G401.6 (cell line): ENCODE measurements at regions not wholly inside any gene's neighbourhood (a gene's known extent, or its start where the extent isn't known, plus 50 kb on each side); places are given as distances from the start of the nearest gene placed in this dataset.
"Not testable (repeated sequence)": the region's sequence is repeated elsewhere in the genome, so short reads cannot be mapped to it uniquely, and the experiment has no call there.

Source experiments
- FAIRE-seq: peaks from 2 replicates; lab custom pipeline; 2012; peaks lifted over from hg19 to GRCh38; lab: Jason Lieb, UNC

DNA sequence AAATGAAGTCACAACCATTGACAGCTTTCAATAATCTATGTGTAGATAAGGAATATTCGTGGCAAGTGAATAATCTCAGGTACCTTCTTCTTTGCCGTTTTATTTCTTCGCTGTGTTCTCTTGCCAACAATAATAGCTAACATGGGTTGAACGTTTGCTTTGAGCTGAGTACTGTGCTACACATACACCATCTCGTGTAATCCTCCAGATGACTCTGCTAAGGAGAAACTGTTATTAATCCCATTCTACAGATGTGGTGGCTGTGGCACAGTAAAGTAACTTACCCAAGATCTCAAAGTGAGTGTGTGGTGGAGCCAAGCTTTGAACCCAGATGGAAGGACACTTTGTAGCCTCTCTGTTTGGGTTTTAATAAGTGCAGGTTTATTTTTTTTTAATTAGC is 179.7 kb downstream of the C9orf152 start:
- FAIRE-seq = no peak

DNA sequence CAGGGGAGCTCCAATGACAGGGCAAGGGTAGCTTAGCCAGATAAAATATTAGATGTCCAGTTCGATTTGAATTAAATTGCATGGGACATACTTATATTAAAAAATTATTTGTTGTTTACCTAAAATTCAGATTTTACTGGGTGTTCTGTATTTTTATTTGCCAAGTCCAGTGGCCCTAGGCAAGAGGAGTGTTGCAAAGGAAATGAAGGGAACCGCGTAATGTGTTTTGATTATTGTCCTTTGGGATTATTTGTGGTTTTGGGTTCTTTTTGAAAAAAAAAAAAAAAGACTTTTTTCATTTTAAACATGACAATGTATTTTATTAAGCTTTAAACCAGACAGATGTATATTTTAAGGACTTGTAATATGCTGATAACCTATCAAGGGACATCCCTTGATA is 179.3 kb downstream of the C9orf152 start:
- no peak for FAIRE-seq

DNA sequence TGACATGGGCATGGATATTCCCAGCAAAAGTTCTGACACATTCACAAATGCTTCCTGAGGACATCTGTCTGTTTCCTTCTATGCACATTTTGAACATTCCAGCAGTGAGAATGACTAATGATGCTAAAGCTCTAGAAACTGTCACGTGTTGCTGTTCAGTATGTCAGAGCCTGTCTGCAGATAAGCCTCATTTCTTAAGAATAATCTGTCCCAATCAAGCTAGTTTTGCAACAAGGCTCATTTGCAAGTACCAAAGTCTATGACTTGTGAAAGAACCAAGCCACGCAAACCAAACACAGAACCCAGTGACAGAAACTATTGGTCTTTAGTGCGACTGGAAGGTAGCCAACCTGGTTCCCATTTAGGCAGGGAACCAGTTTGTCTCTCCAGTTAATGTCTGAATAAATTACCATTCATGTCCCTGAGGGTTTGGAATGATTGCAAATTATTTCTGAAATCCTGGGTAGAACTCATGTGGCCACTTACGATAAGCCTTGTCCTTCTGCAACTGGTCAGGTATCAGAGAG is 178.5 kb downstream of the C9orf152 start:
- FAIRE-seq = no peak

DNA sequence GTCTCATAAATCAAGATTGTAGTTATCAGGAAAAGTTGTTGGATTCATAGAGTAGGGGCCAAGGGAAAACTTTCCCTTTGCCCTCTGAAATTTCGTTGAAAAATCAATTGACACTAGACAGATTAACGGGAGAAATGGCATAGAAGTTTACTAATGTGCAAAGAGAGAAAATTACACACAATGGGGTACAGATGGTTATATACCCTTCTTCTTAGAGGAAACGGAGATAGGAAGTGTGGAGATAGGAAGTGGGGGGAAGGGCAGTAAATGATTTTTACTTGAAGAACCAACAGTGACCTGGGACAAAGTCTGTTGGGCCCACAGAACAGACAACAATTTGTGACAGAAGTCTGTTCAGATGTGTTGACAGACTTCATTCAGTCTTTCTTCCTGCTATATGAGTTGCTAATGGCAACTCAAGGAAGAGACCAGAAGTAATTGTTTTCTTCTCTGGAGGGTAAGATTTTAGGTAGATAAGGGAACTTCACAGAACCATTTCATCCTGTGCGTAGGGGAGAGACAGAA is 177.9 kb downstream of the C9orf152 start:
- FAIRE-seq = no peak

DNA sequence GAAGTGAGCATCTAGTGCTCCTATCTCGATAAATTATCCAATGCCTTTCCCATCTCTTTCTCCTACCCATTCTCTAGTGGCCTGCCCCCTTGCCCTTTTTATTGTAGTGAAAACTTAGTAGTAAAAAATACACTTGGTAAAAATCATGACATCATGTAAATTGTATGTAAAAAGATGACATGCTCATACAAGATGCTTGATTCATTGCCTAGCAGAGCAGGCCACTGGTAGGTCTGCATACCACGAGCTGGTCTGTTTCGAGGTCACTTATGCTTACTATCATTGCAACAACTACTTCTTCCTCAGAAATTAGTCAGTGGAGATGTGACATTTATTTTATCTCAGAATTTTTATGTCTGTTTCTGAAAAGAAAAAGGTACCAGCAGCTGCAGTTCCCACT is 177.3 kb downstream of the C9orf152 start:
- no peak for FAIRE-seq

DNA sequence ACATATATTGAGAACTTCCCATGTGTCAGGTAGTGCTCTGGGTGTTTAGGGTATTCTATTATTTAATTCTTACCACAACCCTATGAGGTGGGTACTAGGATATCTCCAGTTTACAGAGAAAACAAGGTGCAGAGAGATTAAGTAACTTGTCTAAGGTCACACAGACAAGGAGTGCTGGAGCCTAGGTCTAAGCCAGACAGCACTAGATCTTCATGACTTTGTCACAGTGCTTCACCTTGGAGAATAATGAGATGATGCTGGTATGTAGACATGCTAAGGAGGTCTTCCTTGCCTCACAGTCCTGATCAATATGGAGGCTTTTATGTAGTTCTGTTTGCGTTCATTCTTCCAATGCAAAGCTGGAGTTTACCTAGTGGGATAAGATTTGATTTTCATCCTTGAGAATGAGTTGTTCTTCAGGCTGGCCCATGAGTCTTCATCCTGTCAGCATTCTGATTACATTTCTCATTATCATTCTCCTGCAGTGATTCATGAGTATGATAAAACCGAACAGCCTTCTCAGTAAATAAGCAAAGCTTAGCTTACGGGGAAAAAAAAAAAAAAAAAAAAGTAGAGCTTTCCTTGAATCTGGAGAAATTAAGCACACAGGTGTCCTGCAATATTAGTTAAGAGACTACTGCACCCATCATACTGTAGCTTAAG is 176.3 kb downstream of the C9orf152 start:
- FAIRE-seq = no peak

DNA sequence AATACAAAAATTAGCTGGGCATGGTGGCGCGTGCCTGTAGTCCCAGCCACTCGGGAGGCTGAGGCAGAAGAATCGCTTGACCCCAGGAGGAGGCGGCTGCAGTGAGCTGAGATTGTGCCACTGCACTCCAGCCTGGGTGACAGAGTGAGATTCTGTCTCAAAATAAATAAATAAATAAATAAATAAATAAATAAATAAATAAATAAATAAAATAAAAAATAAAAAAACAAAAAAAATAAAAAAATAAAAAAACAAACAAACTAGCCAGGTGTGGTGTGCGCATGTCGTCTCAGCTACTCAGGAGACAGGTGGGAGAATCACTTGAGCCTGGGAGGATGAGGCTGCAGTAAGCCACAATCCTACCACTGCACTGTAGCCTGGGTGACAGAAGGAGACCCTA is 175.4 kb downstream of the C9orf152 start:
- FAIRE-seq = not testable (repeated sequence)

DNA sequence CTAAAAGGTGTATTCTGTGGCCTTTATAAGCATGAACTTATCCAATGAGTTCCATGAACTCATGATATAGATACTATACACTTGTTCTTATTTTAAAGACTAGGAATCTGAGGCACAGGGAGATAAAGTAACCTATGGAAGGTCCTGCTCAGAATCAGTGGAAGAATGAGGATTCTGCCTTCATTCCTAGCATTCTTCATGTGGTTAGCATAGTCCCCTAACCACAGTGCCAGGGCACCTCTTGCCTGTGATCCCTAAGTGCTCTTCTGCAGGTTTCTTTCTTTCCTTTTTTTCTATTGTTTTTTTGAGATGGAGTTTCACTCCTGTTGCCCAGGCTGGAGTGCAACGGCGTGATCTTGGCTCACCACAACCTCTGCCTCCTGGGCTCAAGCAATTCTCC is 174.1 kb downstream of the C9orf152 start:
- FAIRE-seq = no peak

DNA sequence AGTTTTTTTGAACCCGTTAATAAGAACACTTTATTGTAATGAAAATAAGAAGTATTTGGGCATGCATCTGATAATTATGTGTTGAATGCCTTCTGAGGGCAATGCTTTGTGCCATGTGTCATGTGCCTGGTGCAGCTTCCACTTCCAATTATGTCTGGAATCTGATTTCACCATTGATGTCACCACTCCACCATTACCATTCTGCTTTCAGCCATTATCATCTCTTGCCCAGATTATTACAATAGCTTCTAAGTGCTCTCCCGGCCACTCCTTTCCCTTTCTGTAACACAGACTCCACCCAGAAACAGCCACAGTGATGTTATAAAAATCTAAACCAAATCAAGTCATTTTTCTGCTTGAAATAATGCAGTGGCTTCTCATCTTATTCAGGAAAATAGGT is 171.7 kb downstream of the C9orf152 start:
- FAIRE-seq = no peak

DNA sequence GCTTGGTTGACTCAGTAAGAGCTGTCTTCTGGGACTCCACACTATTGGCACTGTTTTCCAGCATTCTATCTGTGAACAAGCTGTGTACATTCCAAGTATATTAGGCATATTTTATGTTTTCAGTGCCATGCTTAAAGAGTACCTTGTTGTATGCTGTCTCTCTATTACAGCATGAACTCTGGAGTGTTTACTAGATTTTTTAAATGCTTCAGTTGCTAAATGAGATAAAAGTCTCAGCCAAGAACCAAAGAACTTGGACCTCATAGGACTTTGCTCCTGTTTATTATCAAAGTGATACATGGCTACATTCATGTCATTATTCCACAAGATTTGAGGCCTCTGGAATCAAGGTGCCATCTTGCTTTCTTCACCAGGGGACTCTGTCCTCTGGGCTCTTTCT is 167.2 kb downstream of the C9orf152 start:
- FAIRE-seq = no peak

DNA sequence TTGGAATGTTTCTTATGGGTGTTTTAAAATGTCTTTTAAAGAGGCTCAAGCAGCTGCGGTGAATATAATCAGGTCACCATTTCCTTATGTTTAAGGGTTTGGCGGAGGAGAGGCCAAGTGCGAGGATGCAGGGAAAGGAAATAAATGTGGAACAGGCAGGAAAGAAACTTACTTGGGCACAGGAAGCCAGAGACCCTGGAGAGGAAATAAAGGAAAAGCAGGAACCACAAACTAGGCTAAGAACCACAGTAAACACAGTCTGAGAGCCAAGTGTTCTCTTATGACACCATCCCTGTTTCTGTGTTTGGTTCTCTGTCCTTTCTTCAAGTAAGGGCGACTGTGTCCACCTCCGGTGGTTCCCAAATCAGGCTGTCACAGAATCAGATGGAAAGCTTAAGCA is 166.5 kb downstream of the C9orf152 start:
- FAIRE-seq = no peak

DNA sequence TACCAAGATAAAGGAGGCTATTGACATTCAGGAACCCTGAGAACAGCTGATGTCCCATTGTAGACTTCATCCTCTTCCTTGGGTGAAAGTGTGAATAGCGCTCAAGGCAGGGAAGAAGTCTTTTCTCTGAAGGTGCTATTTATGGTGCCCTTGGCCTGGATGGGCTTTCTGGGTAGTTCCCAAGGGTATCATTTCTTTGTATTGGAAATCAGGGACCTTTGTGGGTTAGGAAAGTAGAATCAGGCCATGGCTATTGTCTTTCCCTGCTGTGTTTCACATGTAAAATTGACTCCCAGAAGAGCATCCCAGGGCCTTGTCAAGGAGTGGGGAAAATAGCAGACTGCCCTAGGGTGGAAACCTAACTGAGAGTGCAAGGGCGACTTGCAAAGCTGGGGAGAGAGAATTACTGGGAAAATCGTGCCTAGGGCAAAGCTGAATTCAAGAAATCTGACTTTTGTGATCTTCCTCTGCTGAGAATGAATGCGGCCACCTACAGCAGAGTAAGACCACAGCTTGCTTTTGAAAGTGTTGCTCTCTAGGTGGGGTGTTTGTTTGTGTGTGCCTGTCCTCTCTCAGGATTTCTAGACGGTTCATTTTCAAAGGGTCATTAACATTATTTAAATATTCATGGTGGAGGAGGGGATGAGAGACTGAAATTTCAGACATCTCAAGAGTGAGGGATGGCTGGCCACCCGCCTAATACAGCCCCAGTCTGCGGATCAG is 160.6 kb downstream of the C9orf152 start:
- no peak for FAIRE-seq

DNA sequence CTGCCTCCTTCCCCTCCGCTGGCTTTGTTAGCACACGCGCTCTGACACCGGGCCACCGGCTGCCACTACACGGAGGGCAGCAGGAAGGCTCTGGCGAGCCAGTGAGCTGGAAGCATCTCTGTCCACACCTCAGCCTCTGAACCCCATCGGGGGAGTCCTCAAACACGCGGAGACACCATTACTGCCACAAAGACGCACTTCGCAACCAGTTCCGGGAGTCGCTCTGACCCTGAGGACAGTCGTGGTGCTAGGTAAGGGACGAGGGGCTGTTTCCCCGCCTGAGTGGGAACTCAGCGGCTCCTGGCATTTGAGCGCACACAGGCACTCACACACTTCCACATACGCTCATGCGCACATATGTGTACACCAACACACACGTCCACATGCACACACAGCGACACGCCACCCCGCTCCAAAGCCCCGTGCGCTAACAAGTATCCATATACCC is 160.0 kb downstream of the C9orf152 start:
- FAIRE-seq = no peak

DNA sequence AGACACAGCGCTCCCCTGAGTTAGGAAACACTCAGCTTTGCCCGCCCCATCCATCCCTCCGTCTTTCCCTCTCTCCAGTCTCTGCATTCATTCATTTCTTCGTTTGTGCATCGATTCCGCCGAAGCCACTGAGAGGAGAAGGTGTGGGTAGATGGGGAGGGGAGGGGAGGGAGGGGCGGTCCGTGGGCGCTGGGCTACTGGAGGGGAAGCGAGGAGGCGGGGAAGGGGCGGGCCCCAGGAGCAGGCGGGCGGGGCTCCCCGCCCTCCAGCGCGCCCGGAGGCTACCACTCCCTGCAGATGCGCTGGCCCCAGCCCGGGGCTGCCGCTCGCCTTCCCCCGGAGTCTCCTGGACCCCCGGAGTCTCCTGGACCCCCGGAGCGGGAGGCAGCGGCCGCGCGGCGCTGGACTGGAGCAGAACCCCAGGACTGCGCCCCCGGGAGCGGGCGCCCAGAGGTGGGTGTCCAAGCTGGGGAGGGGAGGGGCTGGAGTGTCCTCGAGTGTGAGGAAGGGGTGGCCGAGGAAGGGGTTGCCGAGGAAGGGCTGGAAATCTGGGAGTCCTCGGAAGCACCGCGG is 159.5 kb downstream of the C9orf152 start:
- no peak for FAIRE-seq

DNA sequence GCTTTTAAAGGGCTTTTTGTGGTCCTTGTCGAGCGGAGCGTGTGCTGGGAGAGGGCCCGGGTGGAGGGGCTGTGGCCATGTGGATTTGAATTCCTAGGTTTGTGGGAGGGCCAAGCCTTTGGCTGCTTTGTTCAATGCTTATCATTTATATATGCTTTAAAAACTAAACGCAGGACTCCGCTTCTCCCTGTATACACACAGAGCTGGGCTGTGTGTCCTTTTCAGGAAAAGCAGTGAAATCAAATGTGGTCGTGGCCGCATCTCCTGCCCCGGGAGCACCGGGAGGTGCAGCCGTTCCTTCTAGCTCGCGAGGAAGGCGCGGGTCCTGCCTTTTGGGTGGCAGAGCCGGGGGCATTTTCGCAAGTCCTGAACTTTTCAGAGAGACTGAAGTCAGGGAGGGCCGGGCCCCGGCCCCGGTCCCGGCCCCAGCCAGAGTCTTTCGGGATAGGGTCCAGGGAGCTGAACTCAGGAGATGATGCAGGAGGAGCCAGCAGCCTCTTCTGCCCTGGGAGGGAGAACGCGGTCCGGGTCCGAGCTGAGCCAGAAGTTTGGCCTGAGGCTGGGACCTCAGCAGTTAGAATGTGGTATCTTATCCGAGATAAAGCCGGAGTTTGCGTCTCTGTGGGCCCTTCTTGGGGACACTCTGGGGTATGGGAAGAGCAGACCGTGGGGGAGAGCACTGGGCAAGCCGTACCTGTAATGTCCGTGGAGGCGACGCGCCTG is 158.8 kb downstream of the C9orf152 start:
- no peak for FAIRE-seq

DNA sequence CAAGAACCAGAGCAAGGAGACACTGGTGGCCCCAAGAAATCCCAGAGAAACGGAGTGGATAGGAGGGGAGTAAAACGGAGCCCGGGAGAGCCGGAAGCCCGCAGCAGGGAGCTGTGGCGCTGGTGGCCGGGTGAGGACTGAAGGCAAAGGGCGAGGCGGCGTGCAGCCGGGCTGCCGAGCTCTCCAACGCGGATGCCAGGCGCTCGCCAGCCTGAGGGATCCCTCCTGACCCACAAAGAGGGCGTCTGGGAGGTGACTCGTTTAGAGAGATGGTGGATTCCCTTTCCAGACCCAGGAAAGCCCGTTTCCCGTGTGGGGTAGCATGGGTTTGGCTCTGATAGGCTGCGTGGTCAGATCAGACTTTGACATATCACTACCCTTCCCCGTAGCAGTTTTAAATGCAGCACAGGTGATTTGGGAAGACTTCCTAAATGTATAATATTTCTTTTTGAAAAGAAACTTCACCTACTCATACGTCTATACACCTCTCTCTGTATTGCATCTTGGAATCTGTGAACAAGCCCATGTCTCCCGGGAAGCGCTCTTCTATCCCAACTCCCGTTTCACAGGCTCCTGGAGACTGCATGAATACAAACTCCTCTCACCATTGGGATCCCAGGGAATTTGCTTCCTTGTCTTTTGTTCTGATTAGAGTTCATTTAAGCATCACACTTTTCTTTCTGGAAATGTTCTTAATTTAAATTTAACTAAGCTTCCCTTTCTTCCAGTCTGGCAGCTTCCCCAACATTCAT is 158.1 kb downstream of the C9orf152 start:
- no peak for FAIRE-seq

DNA sequence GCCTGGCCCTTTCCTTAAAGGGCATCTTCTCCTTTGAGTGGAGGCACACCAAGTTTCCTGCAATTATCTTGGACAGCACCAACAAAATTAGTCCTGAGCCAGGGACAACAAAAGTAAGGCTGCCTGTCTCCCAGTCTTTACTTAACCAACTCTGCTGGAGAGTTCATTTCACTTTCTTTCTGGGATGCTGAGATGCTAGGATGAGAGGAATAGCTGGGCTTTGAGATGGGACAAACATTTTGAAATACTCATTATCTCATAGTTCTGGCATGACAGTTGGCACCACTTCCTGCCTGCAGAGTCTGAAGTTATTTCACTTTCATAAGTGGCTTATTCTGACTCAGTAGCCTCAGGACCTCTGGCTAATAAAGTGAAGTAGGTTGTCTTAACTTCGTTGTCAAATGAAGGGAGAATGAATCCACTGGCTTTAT is 157.0 kb downstream of the C9orf152 start:
- no peak for FAIRE-seq

DNA sequence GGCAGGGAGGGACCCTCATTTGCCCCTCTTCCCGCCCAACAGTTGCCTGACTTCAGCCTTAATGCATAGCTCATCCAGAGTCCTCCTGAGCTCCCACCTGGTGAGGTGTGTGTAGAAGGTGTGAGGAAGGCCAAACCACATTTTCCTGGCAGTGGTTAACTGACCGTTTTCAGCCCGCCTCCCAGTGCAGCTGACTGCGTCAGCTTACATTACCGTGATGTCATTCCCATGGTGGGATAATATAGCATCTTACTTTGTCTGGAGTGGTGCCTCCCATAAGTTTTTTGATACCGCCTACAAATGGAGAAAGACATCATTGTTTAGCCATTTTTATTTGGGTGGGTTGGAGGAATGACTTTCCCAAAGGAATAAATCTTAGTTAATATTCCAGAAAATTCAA is 151.9 kb downstream of the C9orf152 start:
- no peak for FAIRE-seq

DNA sequence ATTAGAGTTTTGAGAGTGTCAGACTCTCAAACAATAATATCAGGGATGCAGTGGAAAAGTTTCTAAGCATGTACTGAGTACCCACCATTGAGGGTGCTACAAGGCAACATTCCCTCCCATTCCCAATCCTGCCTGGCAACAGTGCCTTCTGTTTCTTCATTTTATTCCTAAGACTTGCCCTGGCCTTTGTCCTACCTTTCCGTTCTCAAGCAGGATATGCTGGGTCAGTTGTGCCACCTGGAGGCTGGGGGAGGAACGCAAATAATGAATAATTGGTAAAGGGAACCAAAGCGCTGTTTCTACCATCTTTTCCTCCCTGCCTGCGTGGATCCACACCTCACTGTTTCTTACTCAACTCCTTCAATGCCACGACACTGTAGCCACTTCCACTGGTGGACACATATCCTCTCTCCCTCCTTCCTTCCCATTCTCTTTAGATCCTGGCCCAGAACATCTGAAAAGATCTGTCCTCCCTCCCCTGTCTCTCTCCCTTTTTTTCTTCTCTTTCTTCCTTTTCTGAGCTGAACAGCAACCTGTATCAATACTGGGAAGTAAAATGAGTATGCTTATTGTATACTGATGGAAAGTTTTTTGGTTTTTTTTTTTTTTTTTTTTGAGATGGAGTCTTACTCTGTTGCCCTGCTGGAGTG is 149.5 kb downstream of the C9orf152 start:
- FAIRE-seq = no peak

DNA sequence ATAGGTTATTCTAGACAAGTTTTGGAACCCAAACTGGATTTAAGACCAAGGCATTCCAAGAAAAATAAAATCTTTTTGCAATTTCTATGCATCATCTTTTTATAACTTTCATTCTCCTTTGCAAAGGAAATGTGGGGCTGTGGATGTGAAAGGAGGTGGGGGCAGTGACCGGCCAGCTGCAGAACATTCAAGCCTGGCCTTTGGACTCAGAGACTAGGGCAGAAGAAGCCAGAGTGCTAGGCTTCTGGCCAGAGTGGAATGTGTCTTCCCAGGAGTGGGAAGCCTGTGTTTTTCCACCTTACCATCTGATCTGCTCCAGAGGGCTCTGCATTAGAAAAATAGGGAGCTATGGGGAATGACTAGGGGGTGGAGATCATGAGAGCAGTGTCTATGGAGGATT is 148.5 kb downstream of the C9orf152 start:
- no peak for FAIRE-seq

DNA sequence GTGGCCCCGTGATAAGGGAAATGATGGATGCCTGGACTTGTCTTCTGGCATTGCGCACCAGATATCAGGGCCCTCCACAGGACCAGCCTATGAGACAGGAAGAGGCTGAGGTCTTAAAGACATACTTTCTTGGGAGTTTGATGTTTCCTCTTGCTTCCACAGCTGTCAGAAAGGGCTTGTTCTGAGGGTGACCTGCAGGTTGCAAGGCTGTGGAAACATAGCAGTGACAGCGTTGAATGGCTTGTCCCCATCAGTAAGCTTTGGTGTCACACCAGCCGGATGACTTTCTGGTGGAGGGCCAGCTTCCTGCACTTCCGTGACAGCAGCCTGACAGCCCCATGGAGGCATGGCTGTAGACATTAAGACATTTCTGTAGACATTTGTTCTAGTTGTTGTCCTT is 143.2 kb downstream of the C9orf152 start:
- no peak for FAIRE-seq
